HT1080 (cell line): ENCODE measurements at regions not wholly inside any gene's neighbourhood (a gene's known extent, or its start where the extent isn't known, plus 50 kb on each side); places are given as distances from the start of the nearest gene placed in this dataset.
A peak's percentile ranks its signal among the peaks of the same experiment; 100 is the strongest.

Source experiments
- DNase-seq: peaks from one replicate; pipeline ENCODE4 v3.0.0-alpha.2; 2015; ENCODE audit warnings: low read depth

DNA sequence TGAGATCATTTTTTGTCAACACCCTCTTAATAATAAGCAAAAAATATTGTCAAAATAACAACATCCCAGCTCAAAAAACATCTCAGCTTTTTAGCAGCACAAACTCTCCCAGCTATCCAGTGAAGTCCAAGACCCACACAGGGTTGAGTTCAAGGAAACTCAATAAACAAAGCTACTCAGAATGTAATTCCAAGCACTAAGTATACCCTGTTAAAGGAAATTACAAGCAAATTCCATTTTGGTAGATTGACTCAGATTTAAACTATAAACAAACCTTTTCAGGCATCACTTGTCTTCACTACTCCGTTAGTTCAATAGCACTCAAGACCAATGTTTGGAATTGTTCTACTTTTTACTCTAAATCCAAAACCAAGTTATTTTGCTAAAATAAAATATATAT lies 506.0 kb upstream of the INTU start:
- no peak for DNase-seq

DNA sequence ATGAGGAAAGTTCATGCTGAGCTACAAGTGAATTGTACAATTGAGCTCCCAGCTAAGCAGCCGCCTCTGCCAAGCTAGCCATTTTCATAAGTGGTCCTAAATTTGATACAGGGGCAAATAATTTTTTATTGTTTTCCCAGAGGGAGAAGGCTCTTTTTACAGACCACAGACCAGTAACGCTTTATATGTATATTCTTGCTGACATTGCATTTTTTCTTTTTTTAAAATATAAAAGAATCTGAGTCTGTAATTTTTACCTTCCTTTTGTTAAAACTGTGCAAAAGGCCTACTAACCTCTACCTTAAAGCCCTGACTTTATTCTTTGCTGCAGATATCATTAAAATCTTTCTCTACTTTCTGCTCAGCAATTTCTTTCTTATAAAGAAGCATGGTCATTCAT lies 501.2 kb upstream of the INTU start:
- no peak for DNase-seq

DNA sequence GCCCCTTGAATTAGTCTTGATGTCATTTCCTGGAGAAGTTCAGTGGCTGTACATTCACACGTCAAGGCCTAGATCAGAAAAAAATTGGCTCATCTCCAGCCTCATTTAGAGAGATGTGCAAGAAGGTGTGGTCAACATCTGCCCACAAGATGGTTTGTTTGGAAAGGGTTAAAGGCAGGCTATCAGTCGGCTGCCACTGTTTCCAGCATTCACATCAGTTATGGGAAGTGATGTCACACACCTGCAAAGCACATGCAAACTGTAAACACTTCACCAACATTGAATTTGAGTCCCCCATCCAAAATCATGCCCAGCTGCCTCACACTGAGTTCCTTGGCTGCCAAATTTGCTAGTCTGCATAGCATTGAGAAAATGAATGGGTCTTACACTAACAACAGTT lies 498.3 kb upstream of the INTU start:
- DNase-seq, result peak; percentile 8

DNA sequence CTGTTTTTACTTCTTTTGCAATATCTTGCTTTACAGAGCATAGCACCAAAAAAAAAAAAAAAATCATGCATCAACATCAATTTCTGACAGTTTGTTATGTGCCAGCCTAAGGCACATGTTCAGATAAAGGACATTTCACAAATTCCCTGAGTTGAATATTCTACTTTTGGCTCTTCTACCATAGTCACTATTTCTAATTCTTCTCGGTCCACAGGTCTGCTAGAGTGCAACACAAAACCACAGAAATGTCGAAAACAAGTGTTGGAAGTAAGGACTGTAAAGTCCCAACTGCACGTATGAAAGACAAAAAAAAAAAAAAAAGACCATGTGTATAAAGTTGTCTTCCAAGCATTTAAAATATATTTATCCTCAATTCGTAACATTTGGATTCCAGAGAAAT lies 494.2 kb upstream of the INTU start:
- no peak for DNase-seq

DNA sequence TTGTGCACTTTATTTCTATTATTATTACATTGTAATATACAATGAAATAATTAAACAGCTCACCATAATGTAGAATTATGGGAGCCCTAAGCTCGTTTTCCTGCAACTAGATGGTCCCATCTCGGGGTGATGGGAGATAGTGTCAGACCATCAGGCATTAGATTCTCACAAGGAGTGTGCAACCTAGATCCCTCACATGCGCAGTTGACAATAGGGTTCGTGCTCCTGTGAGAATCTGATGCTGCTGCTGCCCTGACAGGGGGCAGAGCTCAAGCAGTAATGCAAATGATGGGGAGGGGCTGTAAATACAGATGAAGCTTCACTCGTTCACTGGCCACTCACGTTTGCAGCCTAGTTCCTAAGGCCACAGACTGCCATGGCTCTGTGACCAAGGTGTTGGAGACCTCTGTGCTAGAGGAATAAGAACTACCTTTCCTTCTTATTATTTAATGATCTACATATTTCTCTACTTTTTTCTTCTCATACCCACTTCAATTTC lies 492.9 kb upstream of the INTU start:
- DNase-seq, result no peak

DNA sequence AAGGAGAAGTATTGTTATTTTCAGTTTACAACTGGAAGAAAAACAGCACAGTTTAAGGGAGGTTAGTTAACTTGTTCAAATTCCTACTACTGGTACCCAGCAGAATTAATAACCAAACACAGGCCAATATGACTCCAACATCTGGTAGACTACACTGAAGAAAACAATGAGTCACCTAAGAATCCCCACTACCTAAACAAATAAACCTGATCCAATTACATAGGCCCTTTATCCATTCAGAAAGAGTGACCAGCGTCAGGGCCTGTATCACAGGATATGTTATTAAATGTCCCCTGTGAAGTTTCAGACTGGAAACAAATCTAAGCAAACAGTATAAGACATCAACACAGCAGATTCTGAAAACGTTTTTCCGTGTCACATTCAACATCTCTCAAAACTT lies 492.5 kb upstream of the INTU start:
- peak; percentile 44 for DNase-seq

DNA sequence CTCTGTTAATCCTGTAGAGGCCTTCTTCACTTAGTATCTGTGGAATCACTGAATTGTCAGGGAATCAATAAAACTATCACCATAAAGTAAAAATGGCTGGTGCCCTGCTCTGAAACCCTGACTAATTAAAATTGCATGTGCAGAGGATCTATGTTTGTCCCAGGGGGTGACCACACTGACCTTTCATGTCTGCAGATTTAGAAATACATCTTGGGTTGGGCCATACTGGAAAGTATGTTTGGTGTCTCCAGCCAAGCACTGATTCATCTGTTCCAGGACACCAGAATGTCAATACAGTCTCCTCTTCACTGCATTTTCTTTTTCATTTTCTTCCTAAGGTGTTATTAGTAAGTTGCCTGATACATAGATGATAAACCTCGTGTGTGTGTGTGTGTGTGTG lies 490.9 kb upstream of the INTU start:
- no peak for DNase-seq

DNA sequence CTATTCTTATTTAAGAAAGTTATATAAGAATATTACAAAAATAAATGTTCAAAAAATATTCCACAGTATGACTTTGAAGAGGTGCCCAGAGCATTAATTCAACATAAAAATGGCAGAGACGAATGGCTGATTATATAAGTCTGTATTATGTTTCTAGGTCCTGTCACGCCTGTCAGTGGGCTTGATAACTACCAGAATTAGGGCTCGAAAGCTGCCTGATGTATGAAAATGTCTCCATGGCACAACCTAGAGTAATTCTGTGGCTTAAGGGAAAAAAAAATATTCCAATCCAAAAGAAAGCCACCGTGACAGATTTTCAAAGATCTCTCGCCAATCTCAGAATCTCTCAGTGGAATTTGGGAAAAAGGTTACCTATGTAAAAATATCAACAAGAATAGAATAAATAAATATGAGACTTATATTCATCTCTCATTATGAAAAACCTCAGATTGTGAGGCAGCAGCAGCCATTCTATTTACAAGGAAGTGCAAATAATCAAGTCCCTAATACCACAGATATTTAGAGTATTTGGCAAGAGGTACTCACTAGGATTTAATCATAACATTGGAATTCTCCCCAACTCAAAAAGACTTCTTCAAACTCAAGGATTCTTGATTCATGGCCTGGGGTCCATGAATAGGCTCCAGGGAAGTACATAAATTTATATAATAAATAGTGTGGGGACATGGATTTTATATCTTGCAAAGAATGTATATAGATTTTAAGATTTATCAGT lies 489.1 kb upstream of the INTU start:
- DNase-seq, result no peak

DNA sequence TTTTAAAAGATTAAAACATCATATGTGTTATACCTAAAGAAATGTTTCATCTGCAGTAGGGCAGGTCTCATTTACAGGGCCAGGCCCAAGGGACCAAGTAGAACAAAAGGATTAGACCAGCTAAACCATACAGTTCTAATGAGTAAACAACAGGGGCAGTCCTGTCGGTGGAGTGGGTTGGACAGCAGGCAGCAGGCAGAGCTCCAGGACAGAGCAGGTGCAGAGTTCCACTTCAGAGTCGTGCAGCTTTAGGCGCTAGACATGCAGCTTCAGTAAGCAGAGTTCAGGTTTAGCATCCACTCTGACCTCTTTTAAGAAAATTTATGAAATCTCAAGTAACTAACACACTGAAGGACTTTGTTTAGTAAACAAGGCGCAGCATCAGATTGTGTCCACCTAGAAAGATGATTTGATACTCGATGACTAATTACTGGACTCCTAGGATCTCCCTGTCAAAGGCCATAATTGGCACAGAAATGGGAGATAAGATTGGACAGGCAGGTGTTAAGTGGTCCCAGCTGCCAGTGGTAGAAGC lies 487.7 kb upstream of the INTU start:
- no peak for DNase-seq

DNA sequence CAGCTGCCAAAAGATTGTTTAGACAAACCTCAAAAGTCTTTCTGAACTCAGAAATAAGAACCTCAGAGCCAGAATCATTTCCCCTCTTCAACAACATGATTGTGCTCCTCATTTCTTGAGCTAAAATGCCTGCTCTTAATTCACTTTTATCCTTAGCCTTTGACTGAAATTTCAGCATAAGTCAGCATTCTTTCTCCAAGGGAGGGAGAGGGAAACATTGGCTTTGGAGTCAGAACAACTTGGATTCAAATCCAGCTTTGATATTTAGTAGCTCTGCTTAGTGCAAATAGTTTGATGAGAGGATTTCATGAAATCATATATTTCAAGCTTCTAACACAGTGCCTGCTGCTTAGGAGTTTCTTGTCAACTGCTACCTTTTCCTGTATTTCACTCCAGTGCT lies 484.6 kb upstream of the INTU start:
- DNase-seq, result no peak

DNA sequence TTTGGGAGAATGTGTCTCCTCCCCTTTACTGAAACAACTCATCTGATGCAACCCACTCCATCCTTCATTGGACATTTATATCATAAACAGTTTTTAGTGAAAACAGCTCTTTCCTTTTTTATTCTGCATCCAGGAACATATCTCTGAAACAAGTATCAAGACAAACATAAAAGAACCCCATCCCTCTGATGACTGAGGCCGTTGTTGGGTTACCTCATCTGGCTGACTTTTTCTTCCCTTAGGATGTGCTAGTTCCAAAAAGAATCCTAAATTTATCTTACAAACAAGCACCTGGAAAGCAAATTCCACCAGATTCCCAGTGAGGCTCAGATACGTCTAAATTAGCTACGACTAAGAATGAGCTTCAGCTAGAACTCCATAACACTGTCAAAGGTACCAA lies 483.7 kb upstream of the INTU start:
- no peak for DNase-seq

DNA sequence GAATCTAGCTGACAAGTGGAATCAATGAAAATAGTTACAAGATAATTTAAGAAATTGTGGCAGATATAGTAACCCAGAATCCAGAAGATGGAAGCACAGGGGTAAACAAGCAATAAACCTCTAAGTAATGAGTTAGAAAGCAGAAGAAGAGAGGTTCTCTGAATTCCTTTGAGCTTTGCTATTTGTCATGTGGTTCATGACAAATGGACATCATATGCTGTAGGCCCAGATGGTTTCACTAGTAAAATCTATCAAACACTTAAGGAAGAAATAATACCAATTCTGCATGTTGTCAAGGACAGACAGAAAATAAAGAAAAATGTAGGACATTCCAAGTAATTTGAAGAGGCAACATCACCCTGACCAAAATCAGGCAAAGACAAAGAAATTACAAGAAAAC lies 480.8 kb upstream of the INTU start:
- DNase-seq, result no peak

DNA sequence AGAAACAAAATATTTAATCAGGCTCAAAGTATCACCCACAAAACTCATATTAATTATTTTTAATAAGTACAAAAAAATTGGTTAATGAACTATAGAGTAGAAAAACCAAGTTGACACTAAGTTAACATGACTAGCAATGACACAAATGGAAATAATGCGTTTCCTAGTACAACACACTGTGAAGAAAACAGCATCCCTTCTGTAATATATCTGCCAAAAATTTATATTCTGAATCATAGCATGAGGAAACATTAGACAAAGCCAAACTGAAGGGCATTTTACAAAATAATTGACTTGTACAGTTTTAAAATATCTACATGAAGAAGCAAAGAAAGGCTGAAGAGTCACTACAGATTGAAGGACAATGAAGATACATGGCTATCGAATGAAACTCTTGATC lies 477.6 kb upstream of the INTU start:
- no peak for DNase-seq

DNA sequence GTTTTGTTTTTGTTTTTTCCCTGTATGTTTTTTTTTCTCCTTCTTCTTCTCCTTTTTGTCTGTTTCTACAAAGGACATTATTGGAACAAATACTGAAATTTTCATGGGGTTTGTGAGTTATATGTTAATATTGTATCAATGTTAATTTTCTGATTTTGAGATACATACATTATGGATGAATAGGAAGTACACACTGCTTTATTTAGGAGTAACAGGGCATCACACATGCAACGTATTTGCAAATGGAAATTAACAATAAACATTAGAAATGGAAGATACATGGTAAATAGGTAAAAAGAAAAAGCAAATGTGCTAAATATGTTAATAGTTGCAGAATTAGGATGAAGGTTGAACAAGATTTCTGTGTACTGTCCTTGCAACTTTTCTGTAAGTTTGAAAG lies 477.2 kb upstream of the INTU start:
- DNase-seq, result no peak

DNA sequence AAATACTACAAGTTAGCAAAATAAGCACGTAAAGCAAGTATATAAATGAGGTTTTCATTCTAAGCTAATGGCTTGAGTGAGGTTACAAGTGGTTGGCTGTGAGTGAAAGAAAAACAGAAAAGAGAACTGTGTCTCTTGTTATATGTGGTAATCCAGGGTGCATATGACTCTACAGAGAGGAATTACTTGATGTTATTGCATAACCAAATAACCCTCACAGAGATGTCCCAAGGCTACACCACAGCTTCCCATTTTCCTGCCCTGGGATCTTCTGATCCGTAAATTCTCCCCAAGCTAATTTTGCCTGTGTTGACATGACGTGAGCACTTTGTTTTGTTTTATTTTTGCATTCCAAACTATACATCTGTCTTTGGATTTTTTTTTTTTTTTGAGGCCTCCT lies 470.0 kb upstream of the INTU start:
- peak; percentile 53 for DNase-seq

DNA sequence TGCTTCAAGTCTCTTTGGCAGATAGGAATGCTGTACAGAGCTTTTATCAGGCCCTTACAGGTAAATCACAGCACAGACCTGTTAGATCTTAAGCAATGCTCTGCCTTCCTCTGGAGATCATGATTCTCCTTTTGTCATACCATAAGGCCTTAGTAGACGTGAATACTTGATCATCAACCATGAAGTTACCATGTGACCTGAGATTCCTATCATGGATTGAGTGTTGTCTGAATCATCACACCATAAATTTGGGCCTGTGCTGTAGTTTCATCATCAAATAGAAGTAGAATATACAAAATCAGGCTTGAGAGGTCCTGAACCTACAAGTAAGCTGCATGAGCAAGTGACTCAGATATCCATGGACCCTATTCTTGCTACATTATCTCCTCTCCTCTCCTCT lies 466.8 kb upstream of the INTU start:
- no peak for DNase-seq

DNA sequence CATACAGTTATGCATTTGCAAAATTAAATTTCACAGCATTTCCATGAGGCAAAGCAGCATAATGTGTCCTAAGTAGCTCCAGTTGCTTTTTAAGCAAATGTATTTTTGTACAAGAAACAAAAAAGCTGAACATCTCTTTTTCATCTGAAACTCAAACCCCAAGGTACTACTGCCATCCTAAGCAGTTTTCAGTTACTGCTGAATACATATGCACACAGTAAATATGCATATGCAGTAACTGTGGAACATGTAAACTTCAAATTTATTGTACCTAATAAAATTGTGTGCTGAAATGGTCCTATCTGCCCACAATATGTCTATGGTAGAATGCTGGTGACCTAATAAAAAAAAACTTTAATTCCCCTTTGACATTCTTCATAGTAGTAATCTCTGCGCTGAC lies 458.6 kb upstream of the INTU start:
- DNase-seq, result no peak

DNA sequence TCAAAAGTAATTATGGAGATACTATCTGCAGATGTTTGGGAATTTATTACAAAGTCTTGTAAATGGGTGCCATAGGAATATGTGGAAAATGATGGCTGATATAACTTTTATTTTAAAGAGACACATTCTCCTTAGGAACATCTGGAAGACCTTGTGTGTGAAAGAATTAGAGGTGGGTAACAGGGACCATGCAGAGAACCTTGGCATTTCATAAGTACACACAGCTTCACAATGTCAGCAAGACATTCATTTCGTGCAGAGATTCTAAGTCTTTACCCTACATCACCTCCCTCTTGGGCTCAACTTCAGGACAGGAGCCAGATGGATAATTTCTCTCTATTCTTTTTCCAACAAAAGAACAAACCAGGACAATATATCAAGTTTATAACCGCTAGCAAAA lies 458.1 kb upstream of the INTU start:
- no peak for DNase-seq

DNA sequence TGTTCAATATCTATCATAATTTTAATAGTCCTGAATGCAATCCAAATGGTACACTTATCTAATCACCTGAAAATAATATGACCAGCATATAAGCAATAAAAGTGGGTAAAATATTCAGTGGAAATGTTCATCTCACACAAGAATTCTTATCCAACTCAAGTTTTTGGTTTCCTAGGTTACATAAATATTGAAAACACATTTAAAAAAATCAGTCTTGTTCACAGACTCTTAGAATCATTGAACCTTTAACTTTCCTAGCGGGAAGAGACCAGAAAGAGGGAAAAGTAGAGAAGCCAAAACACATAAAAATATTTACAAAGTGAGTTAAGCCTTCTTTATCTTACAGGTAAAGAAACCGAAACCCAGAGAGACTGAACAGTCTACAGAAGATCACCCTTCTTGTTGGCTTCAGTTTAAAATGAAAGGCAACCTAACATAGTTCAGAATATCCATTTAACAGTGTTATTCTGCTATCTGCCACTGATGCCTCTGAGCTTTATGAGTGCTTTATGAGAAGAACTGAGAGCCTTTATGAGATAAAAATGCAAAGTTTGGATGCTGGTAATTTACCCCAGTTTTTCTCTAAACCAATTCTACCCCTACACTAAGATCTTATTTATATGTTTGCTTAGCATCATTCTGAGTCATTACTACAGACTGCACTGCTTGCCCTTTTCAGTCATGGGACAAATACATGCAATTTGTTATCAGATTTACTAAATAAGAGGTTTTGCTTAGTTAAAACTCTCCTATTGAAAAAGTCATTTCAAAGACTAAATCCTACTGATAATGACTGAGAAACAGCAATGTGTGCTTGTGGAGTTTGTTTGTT lies 453.3 kb upstream of the INTU start:
- DNase-seq, result no peak

DNA sequence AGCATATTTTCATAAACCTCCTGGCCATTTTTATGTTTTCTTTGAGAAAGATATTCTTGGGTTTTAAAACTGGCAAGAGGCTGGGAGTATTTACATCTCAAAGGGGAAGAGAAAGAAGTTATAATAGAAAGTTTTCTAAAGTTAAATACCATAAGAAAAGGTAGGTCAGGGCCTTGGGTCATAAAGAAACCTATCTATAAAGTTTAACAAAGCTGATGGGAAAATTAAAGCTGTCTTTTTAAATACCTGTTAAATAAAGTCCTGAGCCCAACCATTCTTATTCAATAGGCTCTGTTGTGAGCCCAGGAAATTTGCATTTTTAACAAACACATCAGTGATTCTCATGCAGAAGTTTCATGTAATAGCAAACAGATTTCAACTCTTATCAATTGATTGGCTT lies 451.8 kb upstream of the INTU start:
- no peak for DNase-seq

DNA sequence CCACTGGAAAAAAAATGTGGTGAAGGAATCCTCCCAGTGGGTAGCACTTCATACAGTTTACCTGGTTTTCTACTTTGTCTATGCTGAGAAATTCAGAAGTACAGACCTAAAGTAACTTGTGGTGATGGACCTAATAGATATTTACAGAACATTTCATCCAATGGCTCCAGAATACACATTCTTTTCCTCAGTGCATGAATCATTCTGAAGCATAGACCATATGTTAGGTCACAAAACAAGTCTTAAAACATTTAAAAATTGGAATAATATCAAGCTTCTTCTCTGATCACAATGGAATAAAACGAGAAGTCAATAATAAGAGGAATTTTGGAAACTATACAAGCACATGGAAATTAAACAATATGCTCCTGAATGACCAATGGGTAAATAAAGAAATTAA lies 450.1 kb upstream of the INTU start:
- DNase-seq, result no peak

DNA sequence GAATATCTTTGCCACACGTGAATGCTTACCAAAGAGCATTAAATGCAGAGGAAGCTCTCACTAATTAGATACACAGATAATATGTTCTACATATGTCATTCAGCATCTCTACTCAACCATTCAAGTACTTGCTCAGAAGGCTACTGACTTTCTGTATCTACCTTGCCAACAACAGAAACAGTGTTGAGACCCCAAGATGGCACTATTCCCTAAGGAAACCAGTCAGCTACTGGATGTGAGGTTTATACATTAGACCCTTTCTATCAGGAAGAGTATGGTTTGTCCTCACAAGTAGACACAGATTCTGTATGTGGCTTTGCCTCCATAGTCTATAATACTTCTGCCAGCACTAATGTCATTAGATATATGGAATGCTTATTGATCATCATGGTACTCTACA lies 443.9 kb upstream of the INTU start:
- DNase-seq, result peak; percentile 43

DNA sequence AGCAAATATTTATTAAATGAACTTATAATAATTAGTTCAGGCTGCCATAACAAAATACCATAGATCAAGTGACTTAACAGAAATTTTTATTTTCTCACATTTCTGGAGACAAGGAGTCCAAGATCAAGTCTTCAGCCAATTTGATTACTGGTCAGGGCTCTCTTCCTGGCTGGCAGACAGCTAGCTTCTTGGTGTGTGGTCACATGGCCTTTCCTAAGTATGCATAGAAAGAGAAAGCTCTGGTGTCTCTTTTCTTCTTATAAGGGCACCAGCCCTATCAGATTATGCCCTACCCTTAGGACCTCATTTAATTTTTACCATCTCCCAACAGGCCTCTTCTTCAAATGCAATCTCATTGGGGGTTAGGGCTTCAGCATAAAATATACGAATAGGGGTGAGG lies 438.5 kb upstream of the INTU start:
- DNase-seq, result no peak
